CD14-positive monocyte (primary cell): ENCODE measurements at regions not wholly inside any gene's neighbourhood (a gene's known extent, or its start where the extent isn't known, plus 50 kb on each side); places are given as distances from the start of the nearest gene placed in this dataset.

ENCODE experiments used
- DNase-seq, 3 donors: peaks; one replicate each; pipeline ENCODE4 v3.0.0-alpha.2; 2011 to 2022
- H2AFZ ChIP-seq: 2 replicates; pipeline ENCODE4 v1.6.0; 2012; ENCODE audit warnings: mild to moderate bottlenecking, low read depth, low read length, inconsistent platforms; ENCODE audit not compliant: insufficient read depth, poor library complexity, severe bottlenecking
- H3K27ac ChIP-seq, 2 donors: 1 replicate in 1 of 2; 2 replicates in 1 of 2; pipeline ENCODE4 v1.5.1; 2012 to 2013; ENCODE audit warnings: low read length in 2 of 2, control low read depth in 1 of 2, inconsistent platforms in 1 of 2, low read depth in 1 of 2, mild to moderate bottlenecking in 1 of 2
- H3K27me3 ChIP-seq, 2 donors: one replicate each; pipeline versions ENCODE4 v1.6.0 to v1.6.1; 2011 to 2013; ENCODE audit warnings: low read length in 2 of 2; ENCODE audit not compliant: control insufficient read depth in 2 of 2, insufficient read depth in 2 of 2
- H3K36me3 ChIP-seq, 2 donors: replicated peaks in 1 of 2; 1 replicate in 1 of 2; 2 replicates in 1 of 2; pipeline versions ENCODE4 v1.5.1 to v1.6.1; 2012 to 2013; ENCODE audit warnings: low read length in 2 of 2, control low read depth in 1 of 2, inconsistent platforms in 1 of 2, mild to moderate bottlenecking in 1 of 2; ENCODE audit not compliant: insufficient read depth in 2 of 2, control insufficient read depth in 1 of 2
- H3K4me1 ChIP-seq, 2 donors: 1 replicate in 1 of 2; 2 replicates in 1 of 2; pipeline versions ENCODE4 v1.5.1 to v1.6.1; 2012 to 2013; ENCODE audit warnings: low read length in 2 of 2, control low read depth in 1 of 2, inconsistent platforms in 1 of 2, mild to moderate bottlenecking in 1 of 2, moderate library complexity in 1 of 2; ENCODE audit not compliant: insufficient read depth in 2 of 2, control insufficient read depth in 1 of 2
- H3K4me2 ChIP-seq: replicated peaks from 2 replicates; pipeline ENCODE3; 2012; ENCODE audit warnings: low read length, moderate library complexity, mild to moderate bottlenecking; ENCODE audit not compliant: poor library complexity, severe bottlenecking; ENCODE audit errors: extremely low read depth
- H3K4me3 ChIP-seq, 3 experiments: fragments of 200-600 bp in 1 of 3; sonication (generic) in 1 of 3; replicated peaks in 1 of 3; 1 replicate in 2 of 3; 2 replicates in 1 of 3; pipeline ENCODE4 v1.5.1; 2011 to 2013; ENCODE audit warnings: low read length in 3 of 3, mild to moderate bottlenecking in 3 of 3, control low read depth in 2 of 3, low read depth in 2 of 3, inconsistent platforms in 1 of 3, moderate library complexity in 1 of 3
- H3K79me2 ChIP-seq: 2 replicates; pipeline ENCODE4 v1.6.0; 2012; ENCODE audit warnings: mild to moderate bottlenecking, control low read depth, inconsistent platforms, low read length, moderate library complexity; ENCODE audit not compliant: insufficient read depth
- H3K9ac ChIP-seq: 2 replicates; pipeline ENCODE4 v1.6.0; 2017; ENCODE audit warnings: low read length, mild to moderate bottlenecking; ENCODE audit not compliant: insufficient read depth, poor library complexity, severe bottlenecking
- H3K9me3 ChIP-seq, 2 donors: replicated peaks in 1 of 2; 1 replicate in 1 of 2; 2 replicates in 1 of 2; pipeline versions ENCODE4 v1.5.1 to v1.6.1; 2012 to 2013; ENCODE audit warnings: low read length in 2 of 2, control low read depth in 1 of 2; ENCODE audit not compliant: control insufficient read depth in 1 of 2, insufficient read depth in 1 of 2
- H4K20me1 ChIP-seq: 2 replicates; pipeline ENCODE4 v1.6.0; 2012; ENCODE audit warnings: mild to moderate bottlenecking, low read length, control low read depth, moderate library complexity; ENCODE audit not compliant: insufficient read depth
- H3K27ac Mint-ChIP-seq, 7 donors: one replicate each; pipeline ENCODE4 v1.8.0; 2020; ENCODE audit warnings: mild to moderate bottlenecking in 7 of 7, mixed read lengths in 7 of 7, moderate library complexity in 6 of 7, inconsistent platforms in 2 of 7
- H3K27me3 Mint-ChIP-seq, 3 donors: one replicate each; pipeline ENCODE4 v1.8.0; 2021 to 2022; ENCODE audit warnings: low read depth in 3 of 3, mild to moderate bottlenecking in 3 of 3, mixed read lengths in 3 of 3, moderate library complexity in 3 of 3, inconsistent platforms in 1 of 3
- H3K36me3 Mint-ChIP-seq, 2 donors: one replicate each; pipeline ENCODE4 v1.8.0; 2020; ENCODE audit warnings: mixed read lengths in 2 of 2, inconsistent platforms in 1 of 2, mild to moderate bottlenecking in 1 of 2
- H3K4me1 Mint-ChIP-seq: one replicate; pipeline ENCODE4 v1.8.0; 2020; ENCODE audit warnings: mild to moderate bottlenecking, mixed read lengths
- H3K4me3 Mint-ChIP-seq, 2 donors: one replicate each; pipeline ENCODE4 v1.8.0; 2020; ENCODE audit warnings: mild to moderate bottlenecking in 2 of 2, mixed read lengths in 2 of 2, moderate library complexity in 1 of 2
- H3K9me3 Mint-ChIP-seq, 7 donors: one replicate each; pipeline ENCODE4 v1.8.0; 2020 to 2022; ENCODE audit warnings: mixed read lengths in 7 of 7, mild to moderate bottlenecking in 6 of 7, moderate library complexity in 6 of 7, inconsistent platforms in 2 of 7
- CTCF ChIP-seq: fragments of 200-600 bp; IDR thresholded peaks from one replicate; pipeline ENCODE4 v1.8.0; 2022; ENCODE audit warnings: antibody characterized with exemption, mild to moderate bottlenecking
- WGBS: methylation state at CpG from one replicate; pipeline ENCODE4 v1.1.5; 2013; ENCODE audit warnings: missing lambda C conversion rate; ENCODE audit not compliant: insufficient coverage; 5-methylcytosine and 5-hydroxymethylcytosine counted together
- intact Hi-C, 2 donors: fragments of 100-400 bp; cut with micrococcal nuclease; formaldehyde crosslinking; loops; one replicate each; pipeline versions ENCODE4 v1.15.0 to v1.15.1; 2023

DNA sequence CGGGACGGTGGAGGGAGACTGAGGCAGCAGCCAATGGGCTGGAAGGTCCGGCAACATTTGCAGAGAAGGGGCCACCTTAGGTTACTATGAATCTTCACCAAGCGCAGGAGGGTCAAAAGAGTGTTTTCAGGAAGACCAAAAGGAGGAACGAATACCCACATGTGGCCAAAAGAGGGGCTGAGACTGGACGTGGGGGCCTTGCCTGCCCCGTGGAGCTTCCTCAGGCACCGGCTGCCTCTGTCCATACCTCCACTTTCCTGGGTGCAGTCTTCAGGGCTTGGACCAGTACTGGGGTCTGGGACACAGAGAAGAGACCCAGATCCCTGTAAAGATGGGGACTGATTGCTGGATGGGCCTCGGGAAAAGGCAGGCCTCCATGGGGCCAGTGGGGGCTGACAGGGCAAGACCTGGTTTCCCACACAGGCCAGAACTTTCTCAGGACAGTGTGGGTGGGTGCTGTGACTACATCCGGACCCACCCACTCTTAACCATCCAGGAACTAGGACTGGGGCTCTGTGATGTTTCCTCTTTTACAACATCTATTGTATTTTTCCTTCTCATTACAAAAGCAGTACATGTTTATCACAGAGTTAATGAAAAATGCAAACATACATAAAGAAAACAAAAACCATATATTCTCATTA is 294.7 kb downstream of the ZSWIM6 start:
- WGBS: 3% methylated on average over 6 of the region's 10 CpGs
- Histone ChIP-seq H3K36me3 (no peaks in the 10 kb centered on the region), H4K20me1 (no peaks in the 10 kb centered on the region), H2AFZ (peak overlapping the region; percentile 95), H3K4me3 (peak overlapping the region; percentile 47 to 79 (median 71)), H3K27me3 (peaks cover 4 to 7% of the 10 kb centered on the region in 2 donors), H3K4me2 (peak overlapping the region; percentile 97), H3K4me1 (peaks cover 24 to 25% of the 10 kb centered on the region in 2 donors), H3K27ac (peak overlapping the region in 1 of 2 donors; percentile 35), H3K9me3 (no peaks in the 10 kb centered on the region), H3K79me2 (no peaks in the 10 kb centered on the region), H3K9ac (peak overlapping the region; percentile 74)
- H3K4me3 Mint-ChIP-seq: peak overlapping the region; percentile 79 to 82
- no peaks in the 10 kb centered on the region for H3K36me3 Mint-ChIP-seq
- H3K27me3 Mint-ChIP-seq: peaks cover 10 to 24% (median 10%) of the 10 kb centered on the region in 3 donors
- peak overlapping the region in 4 of 7 donors; percentile 19 to 82 (median 48) for H3K27ac Mint-ChIP-seq
- intact Hi-C loops: no loop called here
- TF ChIP-seq CTCF: no peak
- H3K9me3 Mint-ChIP-seq: peaks cover 0 to 3% (median 0%) of the 10 kb centered on the region in 7 donors
- peaks cover 25% of the 10 kb centered on the region for H3K4me1 Mint-ChIP-seq
- peak in 2 of 3 donors; percentile 13 to 23 for DNase-seq

DNA sequence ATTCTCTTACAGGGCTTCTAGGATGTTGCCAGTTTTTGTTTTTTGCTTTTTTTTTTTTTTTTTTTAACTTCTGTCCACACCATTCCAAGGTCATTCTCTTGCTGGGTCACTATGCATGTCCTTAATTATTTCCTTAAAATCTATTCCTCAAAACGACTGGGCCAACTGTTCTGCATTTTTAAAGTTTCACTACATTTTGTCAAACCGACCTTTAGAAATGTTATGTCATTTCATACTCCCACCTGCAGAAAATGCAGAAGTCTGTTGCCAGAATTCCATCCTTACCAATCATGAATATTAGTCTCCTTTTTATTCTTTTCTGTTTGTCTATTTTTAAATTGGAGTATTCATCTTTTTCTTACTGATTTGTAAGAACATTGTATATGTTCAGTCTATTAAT is 295.5 kb downstream of the ZSWIM6 start:
- no peak for TF ChIP-seq CTCF
- H3K27me3 ChIP-seq: peaks cover 4 to 7% of the 10 kb centered on the region in 2 donors
- no peak overlapping the region for H3K27ac ChIP-seq
- no peak overlapping the region for H3K4me3 Mint-ChIP-seq
- H3K4me1 Mint-ChIP-seq: peaks cover 17% of the 10 kb centered on the region
- peaks cover 0 to 3% (median 0%) of the 10 kb centered on the region in 7 donors for H3K9me3 Mint-ChIP-seq
- no peaks in the 10 kb centered on the region for H3K9me3 ChIP-seq
- H2AFZ ChIP-seq: no peak overlapping the region
- H3K27me3 Mint-ChIP-seq: peaks cover 10 to 24% (median 10%) of the 10 kb centered on the region in 3 donors
- no peak overlapping the region for H3K4me3 ChIP-seq
- H3K27ac Mint-ChIP-seq: no peak overlapping the region
- DNase-seq: no peak
- H3K4me1 ChIP-seq: peaks cover 19 to 24% of the 10 kb centered on the region in 2 donors
- no peaks in the 10 kb centered on the region for H3K36me3 ChIP-seq
- H4K20me1 ChIP-seq: no peaks in the 10 kb centered on the region
- 0% methylated on average over 1 of the region's 2 CpGs for WGBS
- H3K36me3 Mint-ChIP-seq: no peaks in the 10 kb centered on the region
- H3K4me2 ChIP-seq: no peak overlapping the region
- H3K9ac ChIP-seq: no peak overlapping the region
- H3K79me2 ChIP-seq: no peaks in the 10 kb centered on the region
- intact Hi-C loops: no loop called here
